Thyroid gland (tissue), 4 donors: ENCODE measurements at regions not wholly inside any gene's neighbourhood (a gene's known extent, or its start where the extent isn't known, plus 50 kb on each side); places are given as distances from the start of the nearest gene placed in this dataset.

ENCODE experiments used
- DNase-seq, 2 donors: peaks; one replicate each; pipeline ENCODE4 v3.0.0-alpha.2; 2019
- H3K27ac ChIP-seq, 3 donors: fragments of 200-600 bp; sonication (generic); 1 replicate in 2 of 3; 2 replicates in 1 of 3; pipeline ENCODE4 v1.5.1; 2016 to 2019; ENCODE audit warnings: mild to moderate bottlenecking in 1 of 3, moderate library complexity in 1 of 3
- H3K27me3 ChIP-seq: fragments of 200-600 bp; sonication (generic); one replicate; pipeline ENCODE4 v1.5.1; 2019
- H3K36me3 ChIP-seq, 2 donors: fragments of 200-600 bp; sonication (generic); one replicate each; pipeline ENCODE4 v1.5.1; 2016 to 2019
- H3K4me1 ChIP-seq, 2 donors: fragments of 200-600 bp; sonication (generic); one replicate each; pipeline ENCODE4 v1.5.1; 2017 to 2019
- H3K4me3 ChIP-seq, 3 donors: fragments of 200-600 bp; sonication (generic); replicated peaks in 1 of 3; 1 replicate in 2 of 3; 2 replicates in 1 of 3; pipeline ENCODE4 v1.5.1; 2016; ENCODE audit warnings: mild to moderate bottlenecking in 1 of 3
- H3K9me3 ChIP-seq: fragments of 200-600 bp; sonication (generic); one replicate; pipeline ENCODE4 v1.5.1; 2017
- CTCF ChIP-seq, 6 experiments: fragments of 200-600 bp in 3 of 6; fragments of 450-650 bp in 3 of 6; sonication (generic) in 3 of 6; IDR thresholded peaks; one replicate each; pipeline ENCODE4 v1.5.1; 2016 to 2019; ENCODE audit warnings: antibody characterized with exemption in 6 of 6, mild to moderate bottlenecking in 2 of 6, inconsistent platforms in 1 of 6, moderate library complexity in 1 of 6
- POLR2A ChIP-seq, 2 donors: fragments of 450-650 bp; IDR thresholded peaks; one replicate each; pipeline ENCODE4 v1.6.1; 2017; ENCODE audit warnings: antibody characterized with exemption in 2 of 2, mild to moderate bottlenecking in 2 of 2, moderate library complexity in 1 of 2
- whole genome bisulfite sequencing, 2 donors: methylation state at CpG; one replicate each; pipeline ENCODE4 v1.1.5; 2017; 5-methylcytosine and 5-hydroxymethylcytosine counted together
- intact Hi-C: fragments of 100-400 bp; cut with DNase I; formaldehyde crosslinking; loops from one replicate; pipeline ENCODE4 v1.15.1; 2023

GRCh38 chr2:151178207-151178606 is 83.5 kb downstream of the RBM43 start:
- WGBS, 2 donors, result 92 to 93% methylated on average over 5 of the region's 5 CpGs
- no peaks in the 10 kb centered on the region for H3K36me3 ChIP-seq
- no peaks in the 10 kb centered on the region for H3K9me3 ChIP-seq
- TF ChIP-seq POLR2A (IDR thresholded peaks at IDR 0.05), result no peak
- TF ChIP-seq CTCF (IDR thresholded peaks at IDR 0.05), result no peak
- intact Hi-C loops, result no loop called here
- H3K27ac ChIP-seq, result no peak overlapping the region
- no peak overlapping the region for H3K4me3 ChIP-seq
- no peaks in the 10 kb centered on the region for H3K4me1 ChIP-seq
- DNase-seq, result no peak
- H3K27me3 ChIP-seq, result no peaks in the 10 kb centered on the region

GRCh38 chr2:151177756-151178155 is 83.9 kb downstream of the RBM43 start:
- no peak for DNase-seq
- H3K27me3 ChIP-seq, result no peaks in the 10 kb centered on the region
- intact Hi-C loops, result no loop called here
- no peak overlapping the region for H3K4me3 ChIP-seq
- no peaks in the 10 kb centered on the region for H3K4me1 ChIP-seq
- H3K27ac ChIP-seq, result no peak overlapping the region
- WGBS, 2 donors, result 59 to 66% methylated on average over 4 of the region's 4 CpGs
- no peak for TF ChIP-seq POLR2A (IDR thresholded peaks at IDR 0.05)
- no peak for TF ChIP-seq CTCF (IDR thresholded peaks at IDR 0.05)
- H3K36me3 ChIP-seq, result no peaks in the 10 kb centered on the region
- no peaks in the 10 kb centered on the region for H3K9me3 ChIP-seq

- no peaks in the 10 kb centered on the region for H3K4me1 ChIP-seq
- H3K4me3 ChIP-seq, result no peak overlapping the region
- no peaks in the 10 kb centered on the region for H3K27me3 ChIP-seq
- no peak overlapping the region for H3K27ac ChIP-seq
- intact Hi-C loops, result no loop called here
- TF ChIP-seq CTCF (IDR thresholded peaks at IDR 0.05) (no peak), POLR2A (IDR thresholded peaks at IDR 0.05) (no peak)
- WGBS, 2 donors, result 74 to 78% methylated on average over 3 of the region's 3 CpGs
- no peak for DNase-seq
- H3K36me3 ChIP-seq, result no peaks in the 10 kb centered on the region
- no peaks in the 10 kb centered on the region for H3K9me3 ChIP-seq
Observed at GRCh38 chr2:151176661-151177060, 85.0 kb downstream of the RBM43 start.

GRCh38 chr2:151175864-151176263 is 85.8 kb downstream of the RBM43 start:
- no peaks in the 10 kb centered on the region for H3K4me1 ChIP-seq
- DNase-seq, result no peak
- no peaks in the 10 kb centered on the region for H3K9me3 ChIP-seq
- H3K4me3 ChIP-seq, result no peak overlapping the region
- no peaks in the 10 kb centered on the region for H3K36me3 ChIP-seq
- H3K27ac ChIP-seq, result no peak overlapping the region
- 53 to 58% methylated on average over 5 of the region's 5 CpGs for WGBS, 2 donors
- TF ChIP-seq POLR2A (IDR thresholded peaks at IDR 0.05) (no peak), CTCF (IDR thresholded peaks at IDR 0.05) (no peak)
- no peaks in the 10 kb centered on the region for H3K27me3 ChIP-seq
- intact Hi-C loops, result no loop called here

- H3K36me3 ChIP-seq, result no peaks in the 10 kb centered on the region
- no peak for TF ChIP-seq CTCF (IDR thresholded peaks at IDR 0.05)
- no peak for TF ChIP-seq POLR2A (IDR thresholded peaks at IDR 0.05)
- H3K9me3 ChIP-seq, result no peaks in the 10 kb centered on the region
- intact Hi-C loops, result no loop called here
- H3K27ac ChIP-seq, result no peak overlapping the region
- 88 to 93% methylated on average over 2 of the region's 2 CpGs for WGBS, 2 donors
- H3K27me3 ChIP-seq, result no peaks in the 10 kb centered on the region
- DNase-seq, result no peak
- no peaks in the 10 kb centered on the region for H3K4me1 ChIP-seq
- H3K4me3 ChIP-seq, result no peak overlapping the region
Observed at GRCh38 chr2:151174127-151174526, 87.5 kb downstream of the RBM43 start.
